Astrocyte (in vitro differentiated cells and primary cell): ENCODE measurements at regions not wholly inside any gene's neighbourhood (a gene's known extent, or its start where the extent isn't known, plus 50 kb on each side); places are given as distances from the start of the nearest gene placed in this dataset.

ENCODE experiments used
- EZH2 ChIP-seq: IDR thresholded peaks from 2 replicates; pipeline ENCODE4 v1.6.1; 2012; ENCODE audit warnings: mild to moderate bottlenecking, low read length, inconsistent platforms; ENCODE audit not compliant: insufficient read depth
- TF ChIP-seq, protein P1 (sequence below): IDR thresholded peaks from 2 replicates; pipeline ENCODE4 v1.5.1; 2011; ENCODE audit warnings: low read depth, mild to moderate bottlenecking, inconsistent platforms, low read length, moderate library complexity; ENCODE audit not compliant: insufficient read depth

DNA sequence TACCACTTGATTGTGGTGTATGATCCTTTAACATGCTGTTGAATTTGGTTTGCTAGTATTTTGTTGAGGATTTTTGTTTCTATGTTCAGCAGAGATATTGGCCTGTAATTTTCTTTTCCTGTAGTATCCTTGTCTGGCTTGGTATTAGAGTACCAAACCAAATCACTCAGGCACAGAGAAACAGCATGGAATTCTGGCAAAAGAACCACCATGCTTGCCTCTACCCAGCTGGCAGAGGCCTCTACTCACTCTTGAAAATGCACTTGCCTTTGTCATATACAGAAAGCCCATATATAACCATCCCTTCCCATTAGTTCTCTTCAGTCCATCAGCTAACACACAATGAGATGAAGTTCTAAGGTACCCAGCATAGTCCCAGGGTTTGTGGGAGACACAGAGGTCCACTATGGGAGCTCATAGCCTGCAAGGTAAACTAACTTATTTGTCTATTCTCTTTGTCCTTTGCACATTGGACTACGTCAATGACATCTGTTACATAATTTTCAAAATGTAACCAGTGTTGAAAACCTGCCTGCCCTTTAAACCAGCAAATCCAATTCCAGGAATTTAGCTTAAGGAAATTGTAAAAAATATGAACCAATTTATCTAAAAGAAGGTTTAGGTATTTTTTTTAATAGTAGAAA lies 82.1 kb upstream of the POMGNT2 start:
- TF ChIP-seq, protein P1, sequence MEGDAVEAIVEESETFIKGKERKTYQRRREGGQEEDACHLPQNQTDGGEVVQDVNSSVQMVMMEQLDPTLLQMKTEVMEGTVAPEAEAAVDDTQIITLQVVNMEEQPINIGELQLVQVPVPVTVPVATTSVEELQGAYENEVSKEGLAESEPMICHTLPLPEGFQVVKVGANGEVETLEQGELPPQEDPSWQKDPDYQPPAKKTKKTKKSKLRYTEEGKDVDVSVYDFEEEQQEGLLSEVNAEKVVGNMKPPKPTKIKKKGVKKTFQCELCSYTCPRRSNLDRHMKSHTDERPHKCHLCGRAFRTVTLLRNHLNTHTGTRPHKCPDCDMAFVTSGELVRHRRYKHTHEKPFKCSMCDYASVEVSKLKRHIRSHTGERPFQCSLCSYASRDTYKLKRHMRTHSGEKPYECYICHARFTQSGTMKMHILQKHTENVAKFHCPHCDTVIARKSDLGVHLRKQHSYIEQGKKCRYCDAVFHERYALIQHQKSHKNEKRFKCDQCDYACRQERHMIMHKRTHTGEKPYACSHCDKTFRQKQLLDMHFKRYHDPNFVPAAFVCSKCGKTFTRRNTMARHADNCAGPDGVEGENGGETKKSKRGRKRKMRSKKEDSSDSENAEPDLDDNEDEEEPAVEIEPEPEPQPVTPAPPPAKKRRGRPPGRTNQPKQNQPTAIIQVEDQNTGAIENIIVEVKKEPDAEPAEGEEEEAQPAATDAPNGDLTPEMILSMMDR = no peak
- TF ChIP-seq EZH2 = no peak
